Lower lobe of right lung (tissue), 2 donors: ENCODE measurements at regions not wholly inside any gene's neighbourhood (a gene's known extent, or its start where the extent isn't known, plus 50 kb on each side); places are given as distances from the start of the nearest gene placed in this dataset.

Source experiments
- ATAC-seq, 2 donors: fragments of 200-7000 bp; cut with Tn5 transposase; one replicate each; pipeline ENCODE4 v1.9.1; 2020 to 2022; ENCODE audit warnings: mild to moderate bottlenecking in 2 of 2, moderate library complexity in 2 of 2
- DNase-seq: peaks from one replicate; pipeline ENCODE4 v3.0.0-alpha.2; 2020
- H3K27ac ChIP-seq: fragments of 200-600 bp; one replicate; pipeline ENCODE4 v1.8.0; 2022
- H3K27me3 ChIP-seq: fragments of 200-600 bp; one replicate; pipeline ENCODE4 v1.8.0; 2022; ENCODE audit warnings: low read depth
- H3K36me3 ChIP-seq: fragments of 200-600 bp; one replicate; pipeline ENCODE4 v1.8.0; 2022; ENCODE audit warnings: mild to moderate bottlenecking
- H3K4me1 ChIP-seq: fragments of 200-600 bp; one replicate; pipeline ENCODE4 v1.8.0; 2022
- H3K4me3 ChIP-seq: fragments of 200-600 bp; one replicate; pipeline ENCODE4 v1.8.0; 2022; ENCODE audit warnings: mild to moderate bottlenecking
- H3K9me3 ChIP-seq: fragments of 200-600 bp; one replicate; pipeline ENCODE4 v1.8.0; 2022
- CTCF ChIP-seq: fragments of 200-600 bp; IDR thresholded peaks from one replicate; pipeline ENCODE4 v1.8.0; 2022; ENCODE audit warnings: antibody characterized with exemption, mild to moderate bottlenecking
- intact Hi-C: fragments of 100-400 bp; cut with DNase I; formaldehyde crosslinking; loops from one replicate; pipeline ENCODE4 v1.11.0; 2022
- donor health status: DM: no; HTN: yes; CAD: no; lungs with severe emphysema.

GRCh38 chr2:67085146-67085545, 312.0 kb upstream of the ETAA1 start:
- no peak overlapping the region for H3K27ac ChIP-seq

GRCh38 chr2:67091681-67092080, 305.5 kb upstream of the ETAA1 start:
- no peak for ATAC-seq
- DNase-seq = no peak
- Histone ChIP-seq H3K4me3 (no peak overlapping the region), H3K27ac (no peak overlapping the region), H3K27me3 (no peaks in the 10 kb centered on the region), H3K4me1 (no peaks in the 10 kb centered on the region), H3K9me3 (no peaks in the 10 kb centered on the region), H3K36me3 (no peaks in the 10 kb centered on the region)
- intact Hi-C loops = no loop called here
- TF ChIP-seq CTCF = no peak

More at GRCh38 chr2:67085146-67085545, 312.0 kb upstream of the ETAA1 start:
- no peak for ATAC-seq
- no peak for TF ChIP-seq CTCF
- intact Hi-C loops = no loop called here
- no peak overlapping the region for H3K4me3 ChIP-seq
- no peaks in the 10 kb centered on the region for H3K36me3 ChIP-seq
- H3K27me3 ChIP-seq = no peaks in the 10 kb centered on the region
- H3K9me3 ChIP-seq = no peaks in the 10 kb centered on the region
- no peaks in the 10 kb centered on the region for H3K4me1 ChIP-seq
- DNase-seq = no peak

GRCh38 chr2:67095121-67095520, 302.0 kb upstream of the ETAA1 start:
- no peak for DNase-seq

GRCh38 chr2:67096886-67097285, 300.2 kb upstream of the ETAA1 start:
- Histone ChIP-seq H3K4me3 (no peak overlapping the region), H3K36me3 (no peaks in the 10 kb centered on the region), H3K9me3 (no peaks in the 10 kb centered on the region), H3K27ac (no peak overlapping the region), H3K4me1 (no peaks in the 10 kb centered on the region), H3K27me3 (no peaks in the 10 kb centered on the region)
- ATAC-seq (no peak), DNase-seq (no peak)
- TF ChIP-seq CTCF = no peak
- intact Hi-C loops = no loop called here

More at GRCh38 chr2:67095121-67095520, 302.0 kb upstream of the ETAA1 start:
- H3K27ac ChIP-seq = no peak overlapping the region
- TF ChIP-seq CTCF = no peak
- H3K36me3 ChIP-seq = no peaks in the 10 kb centered on the region
- no peak overlapping the region for H3K4me3 ChIP-seq
- H3K4me1 ChIP-seq = no peaks in the 10 kb centered on the region
- ATAC-seq = no peak
- no peaks in the 10 kb centered on the region for H3K9me3 ChIP-seq
- H3K27me3 ChIP-seq = no peaks in the 10 kb centered on the region
- intact Hi-C loops = no loop called here

- Histone ChIP-seq H3K27ac (no peak overlapping the region), H3K36me3 (no peaks in the 10 kb centered on the region), H3K4me1 (no peaks in the 10 kb centered on the region), H3K4me3 (no peak overlapping the region), H3K9me3 (peaks cover 22% of the 10 kb centered on the region), H3K27me3 (no peaks in the 10 kb centered on the region)
- no peak for ATAC-seq
- intact Hi-C loops = no loop called here
- no peak for DNase-seq
- no peak for TF ChIP-seq CTCF
Observed at GRCh38 chr2:67103157-67103556, 294.0 kb upstream of the ETAA1 start.

GRCh38 chr2:67108231-67108630, 288.9 kb upstream of the ETAA1 start:
- no peak overlapping the region for H3K27ac ChIP-seq
- H3K4me3 ChIP-seq = no peak overlapping the region
- H3K36me3 ChIP-seq = no peaks in the 10 kb centered on the region
- intact Hi-C loops = no loop called here
- DNase-seq (no peak), ATAC-seq (no peak)
- peaks cover 16% of the 10 kb centered on the region for H3K9me3 ChIP-seq
- no peaks in the 10 kb centered on the region for H3K4me1 ChIP-seq
- no peaks in the 10 kb centered on the region for H3K27me3 ChIP-seq
- no peak for TF ChIP-seq CTCF
